ENCODE measurements at regions not wholly inside any gene's neighbourhood (a gene's known extent, or its start where the extent isn't known, plus 50 kb on each side); places are given as distances from the start of the nearest gene placed in this dataset.

GRCh38 chr4:187224560-187224959, 500.9 kb upstream of the FAT1 start:
- DNase-seq (ENCODE audit: low read depth in 2 of 3, low spot score in 1 of 3) = no peak

GRCh38 chr4:187227907-187228704, 504.4 kb upstream of the FAT1 start:
- no peak for DNase-seq (ENCODE audit: low read depth in 2 of 3, low spot score in 1 of 3)

- no peak for DNase-seq (ENCODE audit: low read depth in 2 of 3, low spot score in 1 of 3)
Observed at GRCh38 chr4:187232196-187232595, 508.5 kb upstream of the FAT1 start.

DNA sequence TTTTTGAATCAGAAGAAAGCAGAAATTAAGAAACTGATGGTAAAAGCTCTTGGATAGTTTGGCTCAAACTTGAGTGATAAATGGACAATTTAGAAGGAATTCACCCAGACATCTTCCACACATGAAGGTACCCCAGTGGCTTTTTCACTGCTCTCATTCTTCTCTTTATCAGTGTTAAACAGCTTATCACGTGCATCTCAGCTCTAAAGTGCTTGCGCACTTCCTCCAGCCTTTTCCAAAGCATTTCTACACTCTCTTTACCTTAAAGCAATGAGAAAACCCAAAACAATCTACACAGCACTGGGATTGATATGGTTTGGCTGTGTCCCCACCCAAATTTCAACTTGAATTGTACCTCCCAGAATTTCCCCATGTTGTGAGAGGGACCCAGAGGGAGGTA, 509.1 kb upstream of the FAT1 start:
- DNase-seq (ENCODE audit: low read depth in 2 of 3, low spot score in 1 of 3) = no peak

- no peak for DNase-seq (ENCODE audit: low read depth in 2 of 3, low spot score in 1 of 3)
Observed at GRCh38 chr4:187235456-187236170, 512.0 kb upstream of the FAT1 start.

DNA sequence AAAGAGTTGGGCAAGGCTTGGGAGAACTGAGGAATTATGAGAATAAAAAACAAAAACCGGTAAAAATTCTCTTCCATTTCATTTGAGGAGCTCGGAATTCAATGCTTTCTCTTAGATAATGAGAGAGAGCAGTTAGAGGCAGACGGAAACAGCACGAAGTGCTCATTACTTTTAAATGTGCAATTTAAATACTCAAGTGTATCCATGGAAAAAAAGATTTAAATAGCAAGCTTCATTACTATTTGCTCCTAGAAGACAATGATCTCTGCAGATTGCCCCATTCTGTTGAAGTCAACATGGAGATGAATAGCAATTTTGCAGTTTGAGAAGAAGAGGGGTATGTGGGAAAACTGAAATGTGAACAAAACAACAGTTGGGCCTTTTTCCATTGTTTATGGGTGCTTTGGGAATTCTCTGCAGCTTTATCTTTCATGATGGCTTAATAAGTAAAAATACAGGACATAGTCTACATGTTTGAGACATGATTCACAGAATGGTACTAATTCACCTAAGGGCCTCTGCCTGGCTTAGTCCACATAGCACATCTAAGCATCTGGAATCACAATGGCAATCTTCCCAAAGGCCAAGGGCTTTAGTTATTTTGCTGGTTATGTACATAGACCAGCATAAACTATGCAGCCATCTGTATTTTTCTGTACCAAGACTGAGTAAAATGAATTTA, 512.7 kb upstream of the FAT1 start:
- no peak for DNase-seq (ENCODE audit: low read depth in 2 of 3, low spot score in 1 of 3)

- DNase-seq (ENCODE audit: low read depth in 2 of 3, low spot score in 1 of 3) = no peak
Observed at GRCh38 chr4:187238646-187239045, 515.0 kb upstream of the FAT1 start.

DNA sequence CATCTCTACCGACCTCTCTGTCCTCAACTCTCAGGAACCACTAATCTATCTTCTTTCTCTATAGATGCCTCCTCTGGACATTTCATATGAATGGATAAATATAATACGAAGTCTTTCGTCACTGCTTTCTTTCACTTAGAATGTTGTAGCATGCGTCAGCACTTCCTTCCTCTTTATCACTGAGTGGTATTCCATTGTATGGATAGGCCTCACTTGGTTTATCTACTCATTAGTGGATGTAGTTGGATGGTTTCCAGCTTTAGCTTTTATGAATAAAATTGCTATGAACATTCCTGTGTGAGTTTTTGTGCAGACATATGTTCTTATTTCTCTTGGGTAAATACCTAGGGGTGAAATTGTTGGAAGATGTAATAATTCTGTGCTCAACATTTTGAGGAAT, 528.2 kb upstream of the FAT1 start:
- DNase-seq (ENCODE audit: low read depth in 2 of 3, low spot score in 1 of 3) = no peak

DNA sequence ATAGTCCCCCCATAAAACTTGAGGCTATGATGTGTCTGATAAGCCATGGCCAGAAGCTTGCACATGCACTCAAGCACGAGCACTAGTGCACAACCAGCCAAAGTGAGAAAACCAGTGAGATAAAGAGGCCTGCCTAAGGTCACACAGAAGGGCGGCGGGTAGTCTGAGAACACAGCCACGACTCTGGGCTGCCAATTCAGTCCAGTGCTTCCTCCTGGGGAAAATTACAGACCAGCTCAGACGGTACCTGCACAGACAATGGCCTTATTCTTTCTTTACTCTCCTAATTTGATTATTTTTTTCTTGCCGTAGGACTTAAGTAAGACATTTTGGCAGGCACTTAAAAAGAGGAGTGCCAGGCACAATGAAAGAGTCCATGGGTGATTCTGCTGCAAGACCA, 533.2 kb upstream of the FAT1 start:
- DNase-seq (ENCODE audit: low read depth in 2 of 3, low spot score in 1 of 3) = no peak

DNA sequence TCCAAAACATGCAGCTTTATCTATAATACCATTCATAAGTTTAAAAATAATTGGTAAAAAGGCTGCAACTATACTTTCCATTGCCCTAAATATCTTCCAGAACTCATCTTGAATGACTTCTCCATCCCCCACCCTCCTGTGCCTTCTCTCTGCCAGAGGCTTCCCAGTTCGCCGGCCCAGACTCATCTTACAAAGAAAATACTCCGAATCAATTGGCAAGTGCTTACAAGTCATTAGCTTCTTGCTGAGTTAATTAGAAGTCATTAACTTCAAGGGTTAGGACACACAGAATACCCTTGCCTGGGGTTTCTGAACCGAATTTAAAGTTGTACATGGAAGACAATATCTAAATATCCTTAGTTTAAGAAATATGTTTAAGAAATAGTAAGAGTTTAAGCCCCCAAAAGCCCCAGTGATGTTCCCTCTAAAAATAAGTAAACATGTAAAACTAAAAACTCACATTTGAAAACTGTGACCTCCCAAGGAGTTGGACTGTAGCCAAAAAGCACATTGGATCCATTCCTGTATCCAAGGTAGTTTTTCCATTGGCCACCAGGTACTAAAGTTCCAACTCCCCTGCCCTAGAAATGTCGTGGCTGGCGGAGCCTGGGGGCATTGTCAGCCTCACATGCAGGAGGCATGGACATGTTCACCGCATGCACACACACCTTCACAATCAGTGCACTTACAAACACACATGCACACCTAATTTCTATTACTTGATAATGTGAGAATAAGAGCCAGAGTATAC, 535.2 kb upstream of the FAT1 start:
- DNase-seq (ENCODE audit: low read depth in 2 of 3, low spot score in 1 of 3) = no peak

- DNase-seq (ENCODE audit: low read depth in 2 of 3, low spot score in 1 of 3) = no peak
Observed at GRCh38 chr4:187268940-187269339, 545.3 kb upstream of the FAT1 start.

- DNase-seq (ENCODE audit: low read depth in 2 of 3, low spot score in 1 of 3) = no peak
Observed at GRCh38 chr4:187270154-187270553, 546.5 kb upstream of the FAT1 start.

DNA sequence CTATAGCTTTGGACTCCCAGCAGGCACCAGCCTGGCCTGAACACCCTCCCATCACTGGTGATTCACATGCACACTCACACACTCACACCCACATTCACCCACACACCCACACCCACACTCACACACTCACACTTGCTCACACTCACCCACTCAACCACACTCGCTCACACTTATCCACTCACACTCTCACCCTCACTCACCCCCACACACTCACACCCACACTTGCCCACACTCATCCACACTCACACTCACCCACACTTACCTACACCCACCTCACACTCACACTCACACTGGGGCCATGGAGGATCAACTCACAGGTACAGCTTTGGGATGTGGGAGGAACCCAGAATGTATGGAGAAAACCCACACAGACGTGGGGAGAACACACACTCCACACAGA, 548.2 kb upstream of the FAT1 start:
- no peak for DNase-seq (ENCODE audit: low read depth in 2 of 3, low spot score in 1 of 3)

- no peak for DNase-seq (ENCODE audit: low read depth in 2 of 3, low spot score in 1 of 3)
Observed at GRCh38 chr4:187274153-187274552, 550.5 kb upstream of the FAT1 start.

DNA sequence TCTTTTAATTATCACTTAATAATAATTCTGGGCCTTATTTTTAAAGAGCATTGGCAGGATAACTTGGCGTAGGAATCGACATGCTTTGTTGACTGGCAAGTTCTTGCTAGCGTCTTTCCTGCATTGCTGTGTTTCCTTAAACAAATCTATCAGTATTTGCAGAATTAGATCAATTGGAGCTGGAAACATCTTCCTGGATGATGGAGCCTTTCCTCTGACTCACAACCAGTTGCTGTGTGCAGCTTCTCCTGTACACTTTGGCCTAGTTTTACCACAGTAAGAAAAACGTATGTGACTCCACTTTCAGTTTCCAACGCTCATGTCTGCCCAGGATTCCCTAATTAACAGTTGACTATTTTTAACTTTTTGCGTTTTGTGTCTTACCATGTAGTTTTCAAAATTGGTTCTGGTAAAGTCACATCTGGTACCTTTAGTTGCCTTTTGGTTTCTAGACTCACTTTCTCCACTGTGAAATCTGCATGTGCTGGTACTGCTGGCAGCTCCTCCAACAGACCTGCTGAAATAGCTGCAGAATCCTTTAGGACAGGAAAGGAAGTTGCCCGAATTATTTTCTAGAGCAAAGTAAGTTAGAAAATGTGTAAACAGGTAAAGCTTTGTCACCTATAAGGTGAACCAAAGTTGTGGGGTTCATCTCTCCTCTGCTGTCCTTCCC, 553.2 kb upstream of the FAT1 start:
- no peak for DNase-seq (ENCODE audit: low read depth in 2 of 3, low spot score in 1 of 3)

DNA sequence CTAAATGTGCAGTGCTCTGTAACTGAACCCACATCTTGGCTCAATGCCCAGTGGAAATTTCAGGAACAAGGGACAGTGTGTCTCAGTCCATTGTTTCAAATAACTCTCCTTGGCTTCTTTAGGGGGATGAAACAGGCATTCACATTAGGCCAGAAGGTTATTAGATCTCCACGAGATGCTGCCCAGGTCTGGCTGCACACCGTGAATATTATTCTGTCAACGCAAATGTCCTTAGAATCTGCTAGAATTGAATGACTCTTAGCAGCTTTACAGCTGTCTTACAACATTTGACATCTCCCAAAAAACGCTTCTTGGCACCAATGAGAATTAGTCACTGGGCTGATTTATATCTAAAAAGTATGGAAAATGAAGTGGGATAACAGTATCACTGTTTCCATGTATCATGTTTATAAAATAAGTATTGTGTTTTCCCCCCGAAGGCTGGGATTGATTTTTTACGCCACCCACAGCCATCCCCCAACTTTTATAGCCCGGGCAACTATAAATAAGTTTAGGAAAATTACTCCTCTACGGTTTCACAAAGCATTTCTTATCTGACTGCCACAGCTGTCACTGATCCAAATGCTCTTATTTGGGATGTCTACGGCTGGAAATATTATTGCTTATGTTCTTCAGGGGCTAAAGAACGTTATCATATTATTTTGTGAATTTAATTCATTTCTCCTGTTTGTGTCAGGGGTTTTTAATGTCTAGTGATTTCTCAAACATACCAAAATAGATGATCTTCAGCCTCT, 559.7 kb upstream of the FAT1 start:
- DNase-seq (ENCODE audit: low read depth in 2 of 3, low spot score in 1 of 3) = no peak

DNA sequence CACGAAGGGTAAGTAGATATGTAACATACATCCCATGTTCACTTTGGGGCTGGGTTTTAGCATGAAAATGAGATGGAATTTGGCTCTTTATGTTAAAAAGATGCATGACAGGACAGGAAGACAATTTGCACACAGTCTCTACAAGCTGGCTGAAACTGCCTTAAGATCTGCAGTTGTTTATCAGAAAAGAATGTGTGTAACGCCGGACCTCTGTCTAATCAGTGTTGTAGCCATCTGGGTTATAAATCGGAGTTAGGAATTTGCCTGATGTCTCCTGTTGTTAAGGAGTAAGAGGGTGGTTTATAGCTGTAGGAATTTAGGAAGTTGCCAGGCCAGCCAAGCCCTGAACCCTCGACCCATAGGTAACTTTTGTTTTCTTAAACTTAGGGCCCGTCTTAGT, 562.9 kb upstream of the FAT1 start:
- no peak for DNase-seq (ENCODE audit: low read depth in 2 of 3, low spot score in 1 of 3)

- no peak for DNase-seq (ENCODE audit: low read depth in 2 of 3, low spot score in 1 of 3)
Observed at GRCh38 chr4:187289371-187289770, 565.7 kb upstream of the FAT1 start.

GRCh38 chr4:187294861-187295260, 571.2 kb upstream of the FAT1 start:
- DNase-seq (ENCODE audit: low read depth in 2 of 3, low spot score in 1 of 3) = no peak

DNA sequence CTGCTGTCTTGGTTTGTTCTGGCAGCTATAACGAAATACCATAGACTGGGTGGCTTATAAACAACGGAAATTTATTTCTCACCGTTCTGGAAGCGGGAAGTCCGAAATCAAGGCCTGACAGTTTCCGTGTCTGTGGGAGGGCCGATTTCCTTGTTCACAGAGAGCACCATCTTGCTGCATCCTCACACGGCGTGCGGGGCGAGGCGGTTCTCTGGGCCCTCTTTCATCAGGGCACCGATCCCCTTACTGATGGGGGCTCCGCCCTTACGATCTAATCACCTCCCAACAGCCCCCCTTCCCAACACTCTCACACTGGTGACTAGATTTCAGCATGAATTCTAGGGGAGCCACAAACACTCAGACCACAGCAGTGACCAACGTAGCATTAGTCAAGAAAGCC, 578.3 kb upstream of the FAT1 start:
- no peak for DNase-seq (ENCODE audit: low read depth in 2 of 3, low spot score in 1 of 3)
